Nephron progenitor cell (in vitro differentiated cells): ENCODE measurements at regions not wholly inside any gene's neighbourhood (a gene's known extent, or its start where the extent isn't known, plus 50 kb on each side); places are given as distances from the start of the nearest gene placed in this dataset.

Experiments used
- DNase-seq: peaks from one replicate; pipeline ENCODE4 v3.0.0; 2021
- H3K27ac Mint-ChIP-seq: 2 replicates; pipeline ENCODE4 v1.8.0; 2021; ENCODE audit warnings: mild to moderate bottlenecking, moderate library complexity, mixed read lengths
- H3K27me3 Mint-ChIP-seq: 2 replicates; pipeline ENCODE4 v1.8.0; 2021; ENCODE audit warnings: mild to moderate bottlenecking, low read depth, mixed read lengths; ENCODE audit not compliant: poor library complexity
- H3K36me3 Mint-ChIP-seq: 2 replicates; pipeline ENCODE4 v1.8.0; 2021; ENCODE audit warnings: low read depth, mixed read lengths
- H3K4me1 Mint-ChIP-seq: 2 replicates; pipeline ENCODE4 v1.8.0; 2021; ENCODE audit warnings: mixed read lengths
- H3K4me3 Mint-ChIP-seq: 2 replicates; pipeline ENCODE4 v1.8.0; 2021; ENCODE audit warnings: mild to moderate bottlenecking, moderate library complexity, mixed read lengths
- H3K9me3 Mint-ChIP-seq: 2 replicates; pipeline ENCODE4 v1.8.0; 2021; ENCODE audit warnings: mild to moderate bottlenecking, moderate library complexity, mixed read lengths
- TF ChIP-seq, protein P1 (sequence below): fragments of 200-600 bp; sonication (generic); IDR thresholded peaks from 2 replicates; pipeline ENCODE4 v1.5.0; 2021; ENCODE audit warnings: antibody characterized with exemption

DNA sequence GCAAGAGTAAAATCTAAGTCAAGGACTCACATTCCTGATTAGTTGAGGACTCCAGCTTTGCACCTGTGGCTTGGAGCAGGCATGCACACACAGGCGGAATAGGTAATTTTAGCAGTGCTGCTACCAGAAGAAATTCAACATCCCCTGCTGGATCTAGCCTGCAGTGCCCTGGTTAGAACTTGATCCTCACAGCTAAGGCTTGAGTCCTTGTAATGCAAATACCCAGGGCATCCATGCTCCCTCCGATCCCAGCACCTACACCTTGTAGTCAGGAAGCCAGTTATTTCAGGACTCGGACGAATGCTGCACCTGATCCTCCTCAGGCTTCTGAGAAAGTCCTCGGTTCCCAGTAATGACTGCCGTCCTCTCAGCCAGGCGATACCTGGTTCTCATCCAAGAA lies 309.0 kb upstream of the AMIGO2 start:
- TF ChIP-seq, protein P1, sequence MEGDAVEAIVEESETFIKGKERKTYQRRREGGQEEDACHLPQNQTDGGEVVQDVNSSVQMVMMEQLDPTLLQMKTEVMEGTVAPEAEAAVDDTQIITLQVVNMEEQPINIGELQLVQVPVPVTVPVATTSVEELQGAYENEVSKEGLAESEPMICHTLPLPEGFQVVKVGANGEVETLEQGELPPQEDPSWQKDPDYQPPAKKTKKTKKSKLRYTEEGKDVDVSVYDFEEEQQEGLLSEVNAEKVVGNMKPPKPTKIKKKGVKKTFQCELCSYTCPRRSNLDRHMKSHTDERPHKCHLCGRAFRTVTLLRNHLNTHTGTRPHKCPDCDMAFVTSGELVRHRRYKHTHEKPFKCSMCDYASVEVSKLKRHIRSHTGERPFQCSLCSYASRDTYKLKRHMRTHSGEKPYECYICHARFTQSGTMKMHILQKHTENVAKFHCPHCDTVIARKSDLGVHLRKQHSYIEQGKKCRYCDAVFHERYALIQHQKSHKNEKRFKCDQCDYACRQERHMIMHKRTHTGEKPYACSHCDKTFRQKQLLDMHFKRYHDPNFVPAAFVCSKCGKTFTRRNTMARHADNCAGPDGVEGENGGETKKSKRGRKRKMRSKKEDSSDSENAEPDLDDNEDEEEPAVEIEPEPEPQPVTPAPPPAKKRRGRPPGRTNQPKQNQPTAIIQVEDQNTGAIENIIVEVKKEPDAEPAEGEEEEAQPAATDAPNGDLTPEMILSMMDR: no peak
- no peaks in the 10 kb centered on the region for H3K9me3 Mint-ChIP-seq
- no peak overlapping the region for H3K27ac Mint-ChIP-seq
- H3K36me3 Mint-ChIP-seq: no peaks in the 10 kb centered on the region
- DNase-seq: no peak
- peaks cover 4% of the 10 kb centered on the region for H3K27me3 Mint-ChIP-seq
- no peak overlapping the region for H3K4me3 Mint-ChIP-seq
- H3K4me1 Mint-ChIP-seq: peaks cover 27% of the 10 kb centered on the region

DNA sequence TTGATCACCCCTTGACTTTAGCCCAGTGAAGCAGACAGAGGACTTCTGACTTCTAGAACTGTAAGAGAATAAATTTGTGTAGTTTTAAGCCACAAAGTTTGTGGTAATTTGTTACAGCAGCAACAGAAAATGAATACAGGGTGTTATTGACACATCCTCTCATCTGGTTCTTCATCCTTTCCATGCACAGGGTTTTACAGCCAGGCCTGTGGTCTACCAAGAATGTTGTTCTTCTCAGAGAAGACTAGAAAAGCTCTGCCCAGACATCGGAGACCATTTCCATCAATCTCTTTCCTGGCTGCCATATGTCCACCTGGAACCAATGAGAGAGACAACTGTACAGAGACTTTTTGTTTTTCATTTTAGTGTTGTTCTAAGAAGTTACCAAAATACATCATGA lies 308.2 kb upstream of the AMIGO2 start:
- no peak overlapping the region for H3K27ac Mint-ChIP-seq
- TF ChIP-seq, protein P1: no peak
- H3K36me3 Mint-ChIP-seq: no peaks in the 10 kb centered on the region
- peaks cover 28% of the 10 kb centered on the region for H3K4me1 Mint-ChIP-seq
- no peaks in the 10 kb centered on the region for H3K9me3 Mint-ChIP-seq
- peaks cover 4% of the 10 kb centered on the region for H3K27me3 Mint-ChIP-seq
- H3K4me3 Mint-ChIP-seq: no peak overlapping the region
- DNase-seq: no peak

DNA sequence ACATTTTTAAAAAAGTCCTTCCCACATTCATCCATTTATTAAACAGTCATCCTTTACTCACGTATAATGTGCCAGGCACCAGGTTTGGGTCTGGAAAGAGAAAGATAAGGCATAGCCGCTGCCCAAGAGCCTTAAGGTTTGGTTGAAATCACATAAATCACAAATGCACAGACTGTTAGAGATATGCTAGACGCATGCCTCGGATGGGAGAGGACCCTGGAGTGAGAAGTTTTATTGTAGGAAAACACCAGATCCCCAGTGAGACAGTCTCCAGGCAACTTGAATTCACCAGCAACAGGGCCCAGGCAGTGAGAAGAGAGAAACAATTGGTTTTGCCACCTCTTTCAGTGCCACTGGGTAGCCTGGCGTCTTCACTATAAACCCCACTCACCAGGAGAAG lies 305.9 kb upstream of the AMIGO2 start:
- H3K4me1 Mint-ChIP-seq: peaks cover 23% of the 10 kb centered on the region
- no peak overlapping the region for H3K4me3 Mint-ChIP-seq
- no peaks in the 10 kb centered on the region for H3K36me3 Mint-ChIP-seq
- no peak for DNase-seq
- no peaks in the 10 kb centered on the region for H3K27me3 Mint-ChIP-seq
- H3K9me3 Mint-ChIP-seq: peaks cover 8% of the 10 kb centered on the region
- H3K27ac Mint-ChIP-seq: no peak overlapping the region
- TF ChIP-seq, protein P1: no peak

DNA sequence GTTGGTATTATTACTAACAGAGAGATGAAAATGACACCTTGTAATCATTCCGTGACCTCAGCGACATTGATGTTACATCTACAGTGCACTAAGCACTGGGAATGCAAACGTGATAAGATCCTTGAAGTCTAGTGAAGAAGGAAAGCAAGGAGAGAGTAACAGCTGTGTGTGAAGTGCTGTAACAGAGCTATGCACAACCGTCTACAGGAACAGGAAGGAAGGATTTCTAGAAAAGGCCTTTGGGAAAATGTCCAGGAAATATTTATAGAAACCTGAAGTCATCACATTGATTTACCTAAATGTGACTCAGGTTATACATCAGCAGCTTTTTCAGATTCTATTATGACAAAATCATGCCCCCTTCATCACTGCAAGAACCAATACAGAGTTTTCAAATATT lies 304.2 kb upstream of the AMIGO2 start:
- TF ChIP-seq, protein P1: no peak
- no peak for DNase-seq
- Mint-ChIP-seq H3K36me3 (no peaks in the 10 kb centered on the region), H3K4me1 (peaks cover 23% of the 10 kb centered on the region), H3K27me3 (no peaks in the 10 kb centered on the region), H3K4me3 (no peak overlapping the region), H3K9me3 (peaks cover 8% of the 10 kb centered on the region), H3K27ac (no peak overlapping the region)

DNA sequence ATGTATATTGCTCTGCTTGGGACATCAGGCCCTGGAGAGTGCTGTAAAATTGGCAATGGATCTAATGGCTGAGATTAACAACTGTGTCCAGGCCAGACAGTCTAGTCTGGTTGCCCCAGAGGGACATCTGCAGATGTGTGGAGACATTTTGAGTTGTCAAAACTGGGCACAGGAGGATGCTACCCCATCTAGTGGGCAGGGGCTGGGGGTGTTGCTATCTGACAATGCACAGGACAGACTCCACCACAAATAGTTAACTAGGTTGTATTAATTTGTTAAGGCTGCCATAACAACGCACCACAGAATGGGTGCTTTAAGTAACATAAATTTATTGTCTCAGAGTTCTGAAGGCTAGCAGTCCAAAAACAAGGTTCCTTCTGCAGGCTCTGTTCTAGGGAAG lies 302.5 kb upstream of the AMIGO2 start:
- Mint-ChIP-seq H3K4me3 (no peak overlapping the region), H3K36me3 (no peaks in the 10 kb centered on the region), H3K27me3 (no peaks in the 10 kb centered on the region), H3K9me3 (peaks cover 8% of the 10 kb centered on the region), H3K27ac (no peak overlapping the region), H3K4me1 (peaks cover 23% of the 10 kb centered on the region)
- TF ChIP-seq, protein P1: no peak
- no peak for DNase-seq

DNA sequence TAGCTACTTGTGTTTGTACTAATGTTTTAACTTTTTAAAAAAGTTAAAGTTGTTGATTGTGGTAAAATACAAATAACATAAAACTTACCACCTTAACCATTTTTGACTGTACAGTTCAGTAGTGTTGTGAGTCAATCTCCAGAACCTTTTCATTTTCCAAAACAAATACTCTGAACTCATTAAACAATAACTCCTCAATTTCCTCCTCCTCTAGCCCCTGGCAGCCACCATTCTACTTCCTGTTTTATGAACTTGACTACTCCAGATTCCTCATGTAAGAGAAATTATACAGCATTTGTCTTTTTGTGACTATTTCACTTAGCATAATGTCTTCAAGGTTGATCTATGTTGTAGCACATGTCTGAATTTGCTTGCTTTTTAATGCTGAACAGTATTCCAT lies 299.1 kb upstream of the AMIGO2 start:
- H3K36me3 Mint-ChIP-seq: no peaks in the 10 kb centered on the region
- H3K27me3 Mint-ChIP-seq: no peaks in the 10 kb centered on the region
- no peak for DNase-seq
- H3K4me1 Mint-ChIP-seq: peaks cover 4% of the 10 kb centered on the region
- TF ChIP-seq, protein P1: no peak
- H3K9me3 Mint-ChIP-seq: peaks cover 18% of the 10 kb centered on the region
- H3K27ac Mint-ChIP-seq: no peak overlapping the region
- no peak overlapping the region for H3K4me3 Mint-ChIP-seq
